ENCODE measurements at regions not wholly inside any gene's neighbourhood (a gene's known extent, or its start where the extent isn't known, plus 50 kb on each side); places are given as distances from the start of the nearest gene placed in this dataset.
A peak's percentile ranks its signal among the peaks of the same experiment; 100 is the strongest.

GRCh38 chrX:18102006-18102405, 118.7 kb downstream of the BEND2 start:
- H3K4me1 ChIP-seq (ENCODE audit: insufficient read depth, poor library complexity, severe bottlenecking): peaks cover 13% of the 10 kb centered on the region
- no peak overlapping the region for H3K27ac ChIP-seq (ENCODE audit: poor library complexity, severe bottlenecking)
- no peak for DNase-seq (ENCODE audit: low spot score)
- no peak for ATAC-seq (ENCODE audit: low read depth)
- no peak overlapping the region for H3K4me3 ChIP-seq (ENCODE audit: severe bottlenecking)
- H3K27me3 ChIP-seq (ENCODE audit: insufficient read depth, poor library complexity, severe bottlenecking): no peaks in the 10 kb centered on the region
- H3K36me3 ChIP-seq (ENCODE audit: low read depth): no peaks in the 10 kb centered on the region
- H3K9me3 ChIP-seq (ENCODE audit: severe bottlenecking): no peaks in the 10 kb centered on the region
- TF ChIP-seq CTCF (IDR thresholded peaks at IDR 0.05; ENCODE audit: poor library complexity, severe bottlenecking): no peak

GRCh38 chrX:18101087-18101486, 119.6 kb downstream of the BEND2 start:
- no peak for DNase-seq (ENCODE audit: low spot score)
- no peak overlapping the region for H3K4me3 ChIP-seq (ENCODE audit: severe bottlenecking)
- H3K4me1 ChIP-seq (ENCODE audit: insufficient read depth, poor library complexity, severe bottlenecking): peaks cover 13% of the 10 kb centered on the region
- no peaks in the 10 kb centered on the region for H3K9me3 ChIP-seq (ENCODE audit: severe bottlenecking)
- no peaks in the 10 kb centered on the region for H3K27me3 ChIP-seq (ENCODE audit: insufficient read depth, poor library complexity, severe bottlenecking)
- peak overlapping the region; percentile 69 for H3K27ac ChIP-seq (ENCODE audit: poor library complexity, severe bottlenecking)
- no peak for TF ChIP-seq CTCF (IDR thresholded peaks at IDR 0.05; ENCODE audit: poor library complexity, severe bottlenecking)
- no peaks in the 10 kb centered on the region for H3K36me3 ChIP-seq (ENCODE audit: low read depth)
- no peak for ATAC-seq (ENCODE audit: low read depth)

- peak; percentile 70 for ATAC-seq (ENCODE audit: low read depth)
- H3K4me1 ChIP-seq (ENCODE audit: insufficient read depth, poor library complexity, severe bottlenecking): peaks cover 13% of the 10 kb centered on the region
- H3K27me3 ChIP-seq (ENCODE audit: insufficient read depth, poor library complexity, severe bottlenecking): no peaks in the 10 kb centered on the region
- no peak overlapping the region for H3K4me3 ChIP-seq (ENCODE audit: severe bottlenecking)
- H3K36me3 ChIP-seq (ENCODE audit: low read depth): no peaks in the 10 kb centered on the region
- peak overlapping the region; percentile 69 for H3K27ac ChIP-seq (ENCODE audit: poor library complexity, severe bottlenecking)
- no peak for DNase-seq (ENCODE audit: low spot score)
- TF ChIP-seq CTCF (IDR thresholded peaks at IDR 0.05; ENCODE audit: poor library complexity, severe bottlenecking): no peak
- no peaks in the 10 kb centered on the region for H3K9me3 ChIP-seq (ENCODE audit: severe bottlenecking)
Measured at GRCh38 chrX:18099745-18100144, 120.9 kb downstream of the BEND2 start.

- Histone ChIP-seq H3K36me3 (ENCODE audit: low read depth) (no peaks in the 10 kb centered on the region), H3K4me3 (ENCODE audit: severe bottlenecking) (no peak overlapping the region), H3K27ac (ENCODE audit: poor library complexity, severe bottlenecking) (peak overlapping the region; percentile 69), H3K9me3 (ENCODE audit: severe bottlenecking) (no peaks in the 10 kb centered on the region), H3K27me3 (ENCODE audit: insufficient read depth, poor library complexity, severe bottlenecking) (no peaks in the 10 kb centered on the region), H3K4me1 (ENCODE audit: insufficient read depth, poor library complexity, severe bottlenecking) (peaks cover 13% of the 10 kb centered on the region)
- ATAC-seq (ENCODE audit: low read depth): no peak
- no peak for TF ChIP-seq CTCF (IDR thresholded peaks at IDR 0.05; ENCODE audit: poor library complexity, severe bottlenecking)
- DNase-seq (ENCODE audit: low spot score): no peak
Measured at GRCh38 chrX:18098763-18099162, 121.9 kb downstream of the BEND2 start.

- Histone ChIP-seq H3K4me3 (ENCODE audit: severe bottlenecking) (no peak overlapping the region), H3K4me1 (ENCODE audit: insufficient read depth, poor library complexity, severe bottlenecking) (no peaks in the 10 kb centered on the region), H3K27ac (ENCODE audit: poor library complexity, severe bottlenecking) (no peak overlapping the region), H3K27me3 (ENCODE audit: insufficient read depth, poor library complexity, severe bottlenecking) (no peaks in the 10 kb centered on the region), H3K36me3 (ENCODE audit: low read depth) (no peaks in the 10 kb centered on the region), H3K9me3 (ENCODE audit: severe bottlenecking) (no peaks in the 10 kb centered on the region)
- no peak for TF ChIP-seq CTCF (IDR thresholded peaks at IDR 0.05; ENCODE audit: poor library complexity, severe bottlenecking)
- no peak for DNase-seq (ENCODE audit: low spot score)
- no peak for ATAC-seq (ENCODE audit: low read depth)
Measured at GRCh38 chrX:18076434-18076833, 144.3 kb downstream of the BEND2 start.

Measured in RWPE2 (cell line).